Sigmoid colon (tissue), 6 donors: ENCODE measurements at regions not wholly inside any gene's neighbourhood (a gene's known extent, or its start where the extent isn't known, plus 50 kb on each side); places are given as distances from the start of the nearest gene placed in this dataset.

ENCODE experiments used
- DNase-seq: peaks from one replicate; pipeline ENCODE4 v3.0.0-alpha.2; 2019
- H3K27ac ChIP-seq, 4 donors: fragments of 200-600 bp; sonication (generic); one replicate each; pipeline ENCODE4 v1.5.1; 2016 to 2019; ENCODE audit warnings: mild to moderate bottlenecking in 1 of 4
- H3K27me3 ChIP-seq, 3 donors: fragments of 200-600 bp; sonication (generic); one replicate each; pipeline ENCODE4 v1.5.1; 2019; ENCODE audit warnings: mild to moderate bottlenecking in 1 of 3
- H3K36me3 ChIP-seq, 4 donors: fragments of 200-600 bp; sonication (generic); one replicate each; pipeline ENCODE4 v1.5.1; 2016 to 2019
- H3K4me1 ChIP-seq, 4 donors: fragments of 200-600 bp; sonication (generic); one replicate each; pipeline ENCODE4 v1.5.1; 2017 to 2019
- H3K4me3 ChIP-seq, 4 donors: fragments of 200-600 bp; sonication (generic); one replicate each; pipeline ENCODE4 v1.5.1; 2017 to 2019; ENCODE audit warnings: mild to moderate bottlenecking in 2 of 4, moderate library complexity in 1 of 4
- H3K9me3 ChIP-seq, 4 donors: fragments of 200-600 bp in 3 of 4; sonication (generic) in 3 of 4; one replicate each; pipeline versions ENCODE4 v1.5.1 to v1.6.1; 2013 to 2019
- EP300 ChIP-seq, 4 donors: sonication (generic); formaldehyde crosslinking; IDR thresholded peaks; one replicate each; pipeline ENCODE4 v1.6.1; 2017; ENCODE audit warnings: antibody characterized with exemption in 4 of 4
- POLR2A ChIP-seq, 2 donors: fragments of 450-650 bp; IDR thresholded peaks; one replicate each; pipeline ENCODE4 v1.6.1; 2016; ENCODE audit warnings: antibody characterized with exemption in 2 of 2, mild to moderate bottlenecking in 2 of 2, moderate library complexity in 2 of 2
- POLR2AphosphoS5 ChIP-seq, 4 donors: sonication (generic); formaldehyde crosslinking; IDR thresholded peaks; one replicate each; pipeline ENCODE4 v1.6.1; 2017; ENCODE audit warnings: antibody characterized with exemption in 4 of 4
- WGBS, 2 donors: extraction: QIAGEN DNeasy Blood & Tissue Kit; methylation state at CpG; one replicate each; pipeline ENCODE4 v1.1.7; 2013; 5-methylcytosine and 5-hydroxymethylcytosine counted together
- intact Hi-C: fragments of 100-400 bp; cut with DNase I; formaldehyde crosslinking; loops from one replicate; pipeline ENCODE4 v1.15.1; 2023
- TF ChIP-seq, protein P1 (sequence below), 4 experiments: fragments of 450-650 bp in 3 of 4; fragments of 200-600 bp in 1 of 4; IDR thresholded peaks; one replicate each; pipeline ENCODE4 v1.5.1; 2016 to 2019; ENCODE audit warnings: antibody characterized with exemption in 4 of 4, mild to moderate bottlenecking in 3 of 4, moderate library complexity in 2 of 4
- donor health status: healthy with polysubstance abuse.
- donor health status: healthy.

DNA sequence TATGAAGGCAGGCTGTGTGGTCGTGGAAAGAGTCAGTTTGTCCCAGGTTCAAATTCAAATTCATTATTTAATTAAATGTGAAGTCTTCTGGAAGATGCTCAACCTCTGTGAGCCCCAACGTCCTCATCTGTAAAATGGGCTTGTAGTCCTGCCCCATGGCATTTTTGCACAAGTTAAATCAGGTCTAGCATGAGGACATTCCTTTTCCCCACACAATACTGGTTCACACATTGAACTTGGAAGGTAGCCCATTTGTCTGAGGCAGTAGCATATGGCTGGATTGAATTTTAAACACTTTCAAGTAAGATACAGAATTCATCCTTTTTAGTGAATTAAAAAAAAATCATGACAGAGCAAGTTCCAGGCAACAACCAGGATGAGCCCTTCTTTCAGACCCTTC is 665.4 kb upstream of the HS6ST1 start:
- 71 to 80% methylated on average over 2 of the region's 2 CpGs for whole genome bisulfite sequencing, 2 donors
- intact Hi-C loops: no loop called here
- DNase-seq: no peak

GRCh38 chr2:128984855-128985254 is 666.2 kb upstream of the HS6ST1 start:
- no peaks in the 10 kb centered on the region for H3K36me3 ChIP-seq
- DNase-seq: no peak
- intact Hi-C loops: no loop called here

More for the DNA sequence above, 665.4 kb upstream of the HS6ST1 start:
- no peaks in the 10 kb centered on the region for H3K27me3 ChIP-seq
- no peaks in the 10 kb centered on the region for H3K9me3 ChIP-seq
- TF ChIP-seq POLR2A (IDR thresholded peaks at IDR 0.05) (no peak), POLR2AphosphoS5 (IDR thresholded peaks at IDR 0.05) (no peak), EP300 (IDR thresholded peaks at IDR 0.05) (no peak)
- TF ChIP-seq, protein P1, sequence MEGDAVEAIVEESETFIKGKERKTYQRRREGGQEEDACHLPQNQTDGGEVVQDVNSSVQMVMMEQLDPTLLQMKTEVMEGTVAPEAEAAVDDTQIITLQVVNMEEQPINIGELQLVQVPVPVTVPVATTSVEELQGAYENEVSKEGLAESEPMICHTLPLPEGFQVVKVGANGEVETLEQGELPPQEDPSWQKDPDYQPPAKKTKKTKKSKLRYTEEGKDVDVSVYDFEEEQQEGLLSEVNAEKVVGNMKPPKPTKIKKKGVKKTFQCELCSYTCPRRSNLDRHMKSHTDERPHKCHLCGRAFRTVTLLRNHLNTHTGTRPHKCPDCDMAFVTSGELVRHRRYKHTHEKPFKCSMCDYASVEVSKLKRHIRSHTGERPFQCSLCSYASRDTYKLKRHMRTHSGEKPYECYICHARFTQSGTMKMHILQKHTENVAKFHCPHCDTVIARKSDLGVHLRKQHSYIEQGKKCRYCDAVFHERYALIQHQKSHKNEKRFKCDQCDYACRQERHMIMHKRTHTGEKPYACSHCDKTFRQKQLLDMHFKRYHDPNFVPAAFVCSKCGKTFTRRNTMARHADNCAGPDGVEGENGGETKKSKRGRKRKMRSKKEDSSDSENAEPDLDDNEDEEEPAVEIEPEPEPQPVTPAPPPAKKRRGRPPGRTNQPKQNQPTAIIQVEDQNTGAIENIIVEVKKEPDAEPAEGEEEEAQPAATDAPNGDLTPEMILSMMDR (IDR thresholded peaks at IDR 0.05): no peak
- no peak overlapping the region for H3K27ac ChIP-seq
- no peak overlapping the region for H3K4me3 ChIP-seq
- H3K36me3 ChIP-seq: no peaks in the 10 kb centered on the region
- no peaks in the 10 kb centered on the region for H3K4me1 ChIP-seq

DNA sequence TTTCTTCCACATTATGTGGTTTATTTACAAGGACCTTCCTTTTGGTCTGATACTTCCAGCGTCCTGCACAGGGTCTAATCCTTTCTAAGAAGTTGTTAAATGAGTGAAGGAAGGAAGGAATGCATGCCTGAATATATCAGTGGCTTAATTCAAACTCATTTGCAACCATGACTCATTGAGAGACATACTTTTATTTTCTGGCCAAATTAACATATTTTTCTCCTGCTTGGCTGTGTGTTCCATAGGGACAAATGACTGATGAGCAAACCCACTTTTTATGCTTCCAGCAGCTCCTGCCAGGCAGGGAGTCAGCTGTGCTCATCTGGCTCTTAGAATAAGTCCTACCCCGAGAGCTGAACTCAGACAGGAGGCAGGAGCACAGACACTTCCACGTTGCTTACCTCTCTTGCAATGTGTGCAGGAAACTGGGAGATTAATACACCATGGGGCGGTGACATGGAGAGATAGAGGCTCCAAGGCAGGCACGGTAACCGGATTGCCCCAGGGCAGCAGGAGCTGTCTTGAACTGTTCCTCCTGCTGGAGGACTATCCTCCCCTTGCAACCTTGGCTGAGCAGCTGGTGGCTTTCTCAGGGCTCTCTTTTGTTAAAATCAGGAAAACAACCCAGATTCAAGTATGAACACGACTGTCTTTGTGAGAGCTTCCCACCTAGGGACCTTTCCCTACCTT is 667.5 kb upstream of the HS6ST1 start:
- Histone ChIP-seq H3K27ac (no peak overlapping the region), H3K9me3 (no peaks in the 10 kb centered on the region), H3K4me3 (no peak overlapping the region), H3K36me3 (no peaks in the 10 kb centered on the region), H3K27me3 (no peaks in the 10 kb centered on the region), H3K4me1 (no peaks in the 10 kb centered on the region)
- TF ChIP-seq EP300 (IDR thresholded peaks at IDR 0.05) (no peak), POLR2AphosphoS5 (IDR thresholded peaks at IDR 0.05) (no peak), POLR2A (IDR thresholded peaks at IDR 0.05) (no peak)
- TF ChIP-seq, protein P1 (IDR thresholded peaks at IDR 0.05): no peak
- WGBS, 2 donors: 34 to 45% methylated on average over 7 of the region's 7 CpGs
- intact Hi-C loops: no loop called here
- no peak for DNase-seq

More at GRCh38 chr2:128984855-128985254, 666.2 kb upstream of the HS6ST1 start:
- Histone ChIP-seq H3K9me3 (no peaks in the 10 kb centered on the region), H3K27ac (no peak overlapping the region), H3K27me3 (no peaks in the 10 kb centered on the region), H3K4me3 (no peak overlapping the region), H3K4me1 (no peaks in the 10 kb centered on the region)
- TF ChIP-seq POLR2A (IDR thresholded peaks at IDR 0.05) (no peak), POLR2AphosphoS5 (IDR thresholded peaks at IDR 0.05) (no peak), EP300 (IDR thresholded peaks at IDR 0.05) (no peak)
- TF ChIP-seq, protein P1 (IDR thresholded peaks at IDR 0.05): no peak
- 90 to 91% methylated on average over 8 of the region's 8 CpGs for WGBS, 2 donors

DNA sequence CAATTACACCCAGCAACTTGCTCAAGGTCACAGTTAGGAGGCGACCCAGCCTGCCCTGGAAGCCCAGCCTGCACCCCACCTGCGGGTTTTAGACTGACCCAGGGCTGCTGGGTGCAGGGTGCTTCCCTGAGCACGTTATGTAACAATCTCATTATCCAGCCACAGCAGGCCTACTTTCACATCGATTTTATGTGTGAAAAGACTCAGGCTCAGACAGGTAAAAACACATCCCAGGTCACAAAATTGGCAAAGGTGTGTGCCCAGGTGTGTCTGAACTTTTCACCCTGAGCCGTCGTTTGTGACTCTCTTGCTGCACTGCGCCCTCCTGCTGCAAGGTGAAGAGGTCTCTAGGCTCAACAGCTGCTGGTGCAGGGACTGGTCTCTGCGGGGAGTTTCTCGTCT is 668.2 kb upstream of the HS6ST1 start:
- Histone ChIP-seq H3K4me3 (no peak overlapping the region), H3K36me3 (no peaks in the 10 kb centered on the region), H3K9me3 (no peaks in the 10 kb centered on the region), H3K4me1 (no peaks in the 10 kb centered on the region), H3K27me3 (no peaks in the 10 kb centered on the region), H3K27ac (no peak overlapping the region)
- 53 to 80% methylated on average over 9 of the region's 9 CpGs for WGBS, 2 donors
- intact Hi-C loops: no loop called here
- no peak for TF ChIP-seq POLR2A (IDR thresholded peaks at IDR 0.05)
- TF ChIP-seq POLR2AphosphoS5 (IDR thresholded peaks at IDR 0.05): no peak
- TF ChIP-seq, protein P1 (IDR thresholded peaks at IDR 0.05): no peak
- TF ChIP-seq EP300 (IDR thresholded peaks at IDR 0.05): no peak
- no peak for DNase-seq

- no peak overlapping the region for H3K27ac ChIP-seq
- no peaks in the 10 kb centered on the region for H3K4me1 ChIP-seq
- TF ChIP-seq, protein P1 (IDR thresholded peaks at IDR 0.05): no peak
- no peak for TF ChIP-seq POLR2AphosphoS5 (IDR thresholded peaks at IDR 0.05)
- no peak for TF ChIP-seq POLR2A (IDR thresholded peaks at IDR 0.05)
- TF ChIP-seq EP300 (IDR thresholded peaks at IDR 0.05): no peak
- no peaks in the 10 kb centered on the region for H3K27me3 ChIP-seq
- 87 to 89% methylated on average over 3 of the region's 3 CpGs for WGBS, 2 donors
- H3K36me3 ChIP-seq: no peaks in the 10 kb centered on the region
- no peak for DNase-seq
- intact Hi-C loops: no loop called here
- H3K9me3 ChIP-seq: peaks cover 0 to 2% (median 0%) of the 10 kb centered on the region in 4 donors
- H3K4me3 ChIP-seq: no peak overlapping the region
These were observed 669.7 kb upstream of the HS6ST1 start for GRCh38 chr2:128988326-128988725.
